IPS-18c (cell line): ENCODE measurements at regions not wholly inside any gene's neighbourhood (a gene's known extent, or its start where the extent isn't known, plus 50 kb on each side); places are given as distances from the start of the nearest gene placed in this dataset.
"Not testable (repeated sequence)": the region's sequence is repeated elsewhere in the genome, so short reads cannot be mapped to it uniquely, and the experiment has no call there.

Source experiments
- H3K4me3 ChIP-seq: 2 replicates; pipeline ENCODE4 v1.7.0; 2013; ENCODE audit warnings: low read depth, mild to moderate bottlenecking, low read length, moderate library complexity; ENCODE audit not compliant: insufficient read depth
- H3K9me3 ChIP-seq: one replicate; pipeline ENCODE4 v1.6.1; 2013; ENCODE audit warnings: mild to moderate bottlenecking, low read length, moderate library complexity; ENCODE audit not compliant: control insufficient read depth, insufficient read depth

DNA sequence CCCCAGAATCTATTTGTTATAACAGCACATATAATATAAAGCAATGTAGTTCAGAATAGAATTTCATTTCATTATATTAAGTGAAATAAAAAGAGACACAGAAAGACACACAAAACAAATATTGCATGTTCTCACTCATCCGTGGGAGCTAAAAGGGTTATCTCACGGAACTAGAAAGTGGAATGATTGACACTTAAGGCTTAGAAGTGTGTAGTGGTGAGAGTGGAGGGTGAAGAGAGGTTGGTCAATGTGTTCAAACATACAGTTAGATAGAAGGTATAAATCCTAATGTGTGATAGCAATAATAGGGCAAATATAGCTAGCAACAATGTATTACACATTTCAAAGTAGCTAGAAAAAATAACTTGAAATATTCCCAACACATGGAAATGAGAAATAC is 1001.7 kb upstream of the TMPRSS15 start:
- Histone ChIP-seq H3K9me3 (no peaks in the 10 kb centered on the region), H3K4me3 (no peak overlapping the region)

DNA sequence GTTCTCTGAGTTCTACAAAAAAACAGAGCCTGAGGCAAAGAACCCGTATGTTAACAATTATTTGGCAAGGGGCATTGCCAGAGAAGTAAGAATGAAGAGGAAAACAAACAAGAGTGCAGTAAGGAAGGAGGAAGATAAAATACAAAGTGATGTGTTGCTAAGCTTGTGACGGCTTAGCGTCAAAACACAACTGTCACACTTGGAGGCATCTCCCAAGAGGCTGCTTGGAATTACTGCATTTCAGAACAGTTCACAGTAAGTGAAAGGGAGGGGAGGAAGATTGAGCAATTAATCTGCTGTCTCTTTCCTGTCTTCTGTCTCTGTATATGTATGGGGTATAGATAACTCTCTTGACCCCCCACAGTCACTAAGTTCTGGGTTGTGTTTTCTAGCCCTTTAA is 1017.0 kb upstream of the TMPRSS15 start:
- Histone ChIP-seq H3K9me3 (no peaks in the 10 kb centered on the region), H3K4me3 (no peak overlapping the region)

DNA sequence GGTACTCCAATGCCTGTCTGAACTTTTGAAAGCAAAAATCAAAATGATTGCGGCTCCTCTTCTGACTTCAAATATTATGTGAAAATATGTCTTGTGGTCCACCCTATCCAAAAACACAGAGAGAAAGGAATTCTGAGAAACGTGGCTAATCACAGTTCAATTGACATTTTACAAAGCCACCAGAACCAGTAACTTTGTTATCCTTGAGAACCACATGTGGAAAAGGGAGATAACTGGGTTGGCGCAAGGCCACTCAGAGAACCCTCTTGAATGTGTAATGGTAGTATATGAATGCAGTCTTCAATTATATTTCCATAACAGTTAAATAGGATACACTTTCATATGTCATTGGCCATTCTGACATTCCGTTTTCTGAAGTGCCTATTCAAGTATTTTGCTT is 1030.0 kb upstream of the TMPRSS15 start:
- H3K4me3 ChIP-seq: no peak overlapping the region
- no peaks in the 10 kb centered on the region for H3K9me3 ChIP-seq

DNA sequence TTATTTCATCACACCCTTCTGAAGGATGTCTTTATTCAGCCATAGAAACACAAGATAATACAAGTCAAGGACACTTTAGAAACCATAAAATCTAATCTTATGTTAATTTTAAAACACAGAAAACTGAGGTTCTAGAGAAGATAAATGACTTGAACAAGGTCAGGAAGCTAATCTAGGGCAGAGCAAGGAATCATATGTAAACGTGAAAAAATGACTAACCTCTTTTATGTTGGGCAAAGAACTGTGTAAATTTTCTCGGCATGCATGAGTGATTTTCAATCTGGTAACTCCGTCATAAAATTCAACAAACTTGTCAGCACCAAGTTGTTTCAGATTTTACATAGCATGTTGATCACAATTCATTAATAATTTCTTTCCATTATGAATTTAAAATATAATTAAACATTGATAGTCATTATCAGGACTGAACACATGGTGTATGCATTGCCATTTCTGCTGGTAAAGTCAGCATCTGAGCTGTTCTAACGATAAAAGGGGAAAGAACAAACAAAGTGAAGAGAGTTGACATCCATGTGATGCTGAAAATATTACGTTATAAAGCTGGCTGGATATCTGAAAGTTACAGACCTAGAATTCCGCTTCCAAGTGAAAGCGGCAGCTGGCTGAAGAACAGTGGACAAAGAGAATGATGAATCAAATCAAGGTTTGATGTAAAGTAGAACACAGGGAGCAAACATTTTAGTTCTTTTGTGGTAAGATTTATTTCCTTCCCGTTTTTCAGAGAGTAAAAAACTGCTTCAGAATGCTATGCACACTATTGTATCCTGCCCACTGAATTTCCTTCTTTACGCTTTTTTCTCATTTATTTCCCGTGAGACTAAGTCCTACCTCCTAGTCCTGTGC is 1037.4 kb upstream of the TMPRSS15 start:
- Histone ChIP-seq H3K4me3 (no peak overlapping the region), H3K9me3 (no peaks in the 10 kb centered on the region)

DNA sequence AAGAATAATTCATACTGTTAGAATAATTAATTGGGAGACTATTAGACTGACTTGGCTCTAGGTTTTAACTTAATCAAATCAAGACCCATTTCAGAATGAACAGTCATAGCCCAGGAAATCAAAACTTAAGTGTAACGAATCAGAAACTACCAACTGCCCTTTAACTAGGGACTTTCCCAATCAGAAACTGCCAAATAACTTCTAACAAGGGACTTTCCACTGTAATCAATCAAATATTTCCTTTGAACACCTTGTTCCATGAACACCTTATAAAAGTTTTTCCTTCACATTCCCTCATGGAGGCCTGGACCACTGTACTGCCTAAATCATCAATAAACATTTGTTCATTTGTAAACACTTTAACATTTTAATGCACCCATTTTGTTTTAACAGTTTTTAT is 1054.7 kb upstream of the TMPRSS15 start:
- H3K9me3 ChIP-seq: no peaks in the 10 kb centered on the region
- no peak overlapping the region for H3K4me3 ChIP-seq

DNA sequence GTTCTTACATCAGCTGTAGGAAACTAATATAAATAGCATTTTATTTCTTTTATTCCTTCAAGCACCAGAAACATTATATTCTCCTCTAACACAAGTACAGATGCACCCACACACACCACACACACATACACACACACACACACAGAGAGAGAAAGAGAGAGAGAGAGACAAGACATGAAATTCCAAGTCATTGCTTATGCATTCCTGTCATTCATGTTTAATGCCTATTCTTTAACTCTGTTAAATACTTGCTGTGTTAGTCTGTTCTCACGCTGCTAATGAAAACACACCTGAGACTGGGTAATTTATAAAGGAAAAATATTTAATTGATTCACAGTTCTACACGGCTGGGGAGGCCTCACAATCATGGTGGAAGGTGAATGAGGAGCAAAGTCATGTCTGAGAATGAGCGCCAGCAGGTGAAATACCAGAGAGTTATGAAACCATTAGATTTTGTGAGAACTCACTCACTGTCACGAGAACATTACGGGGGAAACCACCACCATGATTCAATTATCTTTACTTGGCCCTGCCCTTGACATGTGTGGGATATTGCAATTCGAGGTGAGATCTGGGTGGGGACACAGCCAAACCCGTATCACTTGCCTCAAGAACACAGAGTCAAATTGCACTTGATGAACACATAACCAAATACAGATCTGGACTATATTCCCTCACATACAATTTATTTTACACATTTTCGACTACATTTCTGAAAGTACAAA is 1058.1 kb upstream of the TMPRSS15 start:
- no peaks in the 10 kb centered on the region for H3K9me3 ChIP-seq
- H3K4me3 ChIP-seq: no peak overlapping the region

DNA sequence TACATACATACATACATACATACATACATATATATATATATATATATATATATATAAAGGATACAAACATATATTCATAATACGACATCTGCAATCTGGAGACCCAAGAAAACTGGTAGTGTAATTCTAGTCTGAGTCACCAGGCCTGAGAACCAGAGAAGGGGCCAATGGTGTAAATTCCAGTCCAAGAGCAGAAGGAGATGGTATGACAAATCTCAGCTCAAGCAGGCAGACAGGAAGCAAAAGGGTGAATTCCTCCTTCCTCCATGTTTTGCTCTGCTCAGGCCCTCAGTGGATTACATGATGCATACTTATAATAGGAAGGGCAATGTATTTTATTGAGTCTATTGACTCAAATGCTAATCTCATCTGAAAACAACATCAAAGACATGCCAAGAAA is 1060.4 kb upstream of the TMPRSS15 start:
- no peak overlapping the region for H3K4me3 ChIP-seq
- no peaks in the 10 kb centered on the region for H3K9me3 ChIP-seq

DNA sequence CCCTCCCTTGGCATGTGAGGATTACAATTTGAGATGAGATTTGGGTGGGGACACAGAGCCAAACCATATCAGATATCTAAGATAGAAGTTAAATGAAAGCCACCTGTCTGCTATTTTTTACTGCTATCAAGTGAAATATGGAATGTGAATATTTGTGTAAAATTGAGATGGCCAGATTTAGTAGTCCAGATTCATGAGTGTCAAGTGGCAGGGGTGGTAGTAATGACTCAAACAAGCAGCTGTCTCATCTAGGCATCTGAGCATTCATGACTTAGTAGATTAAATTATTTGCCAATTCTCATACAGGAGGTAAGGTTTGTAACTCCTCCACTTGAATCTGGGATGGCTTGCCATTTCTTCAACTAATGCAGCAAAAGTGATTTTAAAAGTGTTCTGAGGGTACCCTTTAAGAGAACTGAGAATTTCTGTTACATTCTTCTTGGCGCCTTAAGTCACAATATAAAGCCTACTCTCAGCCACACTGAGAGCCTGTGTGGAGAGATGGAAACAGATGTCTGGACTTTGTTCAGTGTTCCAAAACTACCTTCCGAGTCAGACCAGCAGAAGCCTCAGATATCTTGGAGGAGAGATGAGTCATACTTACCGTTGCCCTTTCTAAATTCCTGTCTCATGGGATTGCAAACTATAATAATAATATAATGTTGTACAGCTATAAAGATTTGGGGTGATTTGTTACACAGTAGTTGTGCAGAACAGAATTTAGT is 1065.6 kb upstream of the TMPRSS15 start:
- no peaks in the 10 kb centered on the region for H3K9me3 ChIP-seq
- no peak overlapping the region for H3K4me3 ChIP-seq

DNA sequence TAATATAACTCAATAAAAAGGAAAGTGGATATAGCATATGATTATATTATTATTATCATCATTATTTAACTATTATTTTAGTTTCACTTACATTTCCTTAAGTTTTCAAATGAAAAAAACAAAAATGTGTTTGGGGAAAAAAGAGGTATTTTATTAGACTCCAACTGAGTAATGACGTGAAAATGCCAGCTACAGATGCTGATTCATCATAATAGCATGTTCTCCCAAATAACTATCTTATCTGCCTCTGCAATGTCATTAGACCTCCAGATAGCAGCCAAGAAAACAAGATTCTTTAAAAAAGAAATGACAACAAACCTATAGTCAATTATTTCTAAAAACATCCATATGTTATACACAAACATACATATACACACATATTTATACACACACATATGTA is 1071.9 kb upstream of the TMPRSS15 start:
- Histone ChIP-seq H3K4me3 (no peak overlapping the region), H3K9me3 (no peaks in the 10 kb centered on the region)

DNA sequence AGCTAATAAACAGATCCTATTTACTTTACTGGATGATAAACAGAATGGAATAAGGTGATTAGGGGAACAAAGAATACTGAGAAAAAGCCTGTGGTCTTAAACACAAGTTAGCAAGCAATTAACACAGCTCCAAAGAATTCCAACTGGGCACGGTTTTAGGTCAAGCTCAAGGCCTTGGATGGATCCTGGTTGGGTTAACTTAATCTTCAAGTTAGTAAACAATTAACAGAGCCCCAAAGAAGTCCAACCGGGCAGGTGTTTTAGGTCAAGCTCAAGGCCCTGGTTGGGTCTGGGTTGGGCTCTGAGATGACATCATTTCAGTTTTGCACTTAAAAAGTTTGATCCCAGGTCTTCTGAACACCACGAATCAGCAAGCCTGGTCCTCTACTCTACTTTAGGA is 1086.3 kb upstream of the TMPRSS15 start:
- Histone ChIP-seq H3K4me3 (no peak overlapping the region), H3K9me3 (no peaks in the 10 kb centered on the region)

DNA sequence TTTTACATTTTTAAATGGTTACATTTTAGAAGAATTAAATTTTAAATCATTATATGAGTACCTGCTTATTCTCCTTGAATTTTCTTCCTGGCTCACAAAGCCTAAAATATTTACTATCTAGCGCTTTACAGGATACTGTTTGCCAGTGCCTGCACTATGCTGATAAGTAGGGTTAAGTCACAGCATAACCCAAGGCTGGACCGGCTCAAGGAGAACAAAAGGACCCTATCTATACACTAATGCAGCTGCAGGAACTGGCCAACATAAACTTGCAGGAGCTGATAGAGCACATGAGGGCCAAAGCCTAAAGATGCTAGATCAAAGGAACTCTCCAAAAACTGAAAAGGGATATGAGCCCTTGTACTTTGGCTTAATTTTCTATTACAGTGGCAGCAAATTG is 1086.9 kb upstream of the TMPRSS15 start:
- no peak overlapping the region for H3K4me3 ChIP-seq
- no peaks in the 10 kb centered on the region for H3K9me3 ChIP-seq

DNA sequence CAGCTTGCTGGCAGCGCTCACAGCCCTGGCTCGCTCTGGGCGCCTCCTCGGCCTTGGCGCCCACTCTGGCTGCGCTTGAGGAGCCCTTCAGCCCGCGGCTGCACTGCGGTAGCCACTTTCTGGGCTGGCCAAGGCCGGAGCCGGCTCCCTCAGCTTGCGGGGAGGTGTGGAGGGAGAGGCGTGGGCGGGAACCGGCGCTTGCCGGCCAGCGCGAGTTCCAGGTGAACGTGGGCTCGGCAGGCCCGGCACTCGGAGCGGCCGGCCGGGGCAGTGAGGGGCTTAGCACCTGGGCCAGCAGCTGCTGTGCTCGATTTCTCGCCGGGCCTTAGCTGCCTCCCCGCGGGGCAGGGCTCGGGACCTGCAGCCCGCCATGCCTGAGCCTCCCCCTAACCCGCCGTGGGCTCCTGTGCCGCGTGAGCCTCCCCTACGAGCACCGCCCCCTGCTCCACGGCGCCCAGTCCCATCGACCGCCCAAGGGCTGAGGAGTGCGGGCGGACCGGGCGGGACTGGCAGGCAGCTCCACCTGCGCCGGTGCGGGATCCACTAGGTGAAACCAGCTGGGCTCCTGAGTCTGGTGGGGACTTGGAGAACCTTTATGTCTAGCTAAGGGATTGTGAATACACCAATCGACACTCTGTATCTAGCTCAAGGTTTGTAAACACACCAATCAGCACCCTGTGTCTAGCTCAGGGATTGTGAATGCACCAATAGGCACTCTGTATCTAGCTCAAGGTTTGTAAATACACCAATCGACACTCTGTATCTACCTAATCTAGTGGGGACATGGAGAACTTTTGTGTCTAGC is 1090.1 kb upstream of the TMPRSS15 start:
- H3K9me3 ChIP-seq: not testable (repeated sequence)

DNA sequence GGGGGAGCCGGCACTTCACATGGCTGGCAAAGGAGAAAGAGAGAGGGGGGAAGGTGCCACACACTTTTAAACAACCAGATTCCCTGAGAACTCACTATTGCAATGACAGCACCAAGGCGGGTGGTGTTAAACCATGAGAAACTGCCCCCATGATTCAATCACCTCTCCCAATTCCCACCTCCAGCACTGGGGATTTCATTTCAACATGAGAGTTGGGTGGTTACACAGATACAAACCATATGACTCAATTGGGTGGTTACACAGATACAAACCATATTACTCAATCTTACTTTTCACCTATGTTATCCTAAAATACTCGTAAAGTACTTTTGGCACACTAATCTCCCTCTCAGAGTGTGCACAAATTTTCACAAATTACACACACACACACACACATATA is 1097.5 kb upstream of the TMPRSS15 start:
- no peaks in the 10 kb centered on the region for H3K9me3 ChIP-seq
- H3K4me3 ChIP-seq: no peak overlapping the region

More for the DNA sequence above, 1090.1 kb upstream of the TMPRSS15 start:
- not testable (repeated sequence) for H3K4me3 ChIP-seq

DNA sequence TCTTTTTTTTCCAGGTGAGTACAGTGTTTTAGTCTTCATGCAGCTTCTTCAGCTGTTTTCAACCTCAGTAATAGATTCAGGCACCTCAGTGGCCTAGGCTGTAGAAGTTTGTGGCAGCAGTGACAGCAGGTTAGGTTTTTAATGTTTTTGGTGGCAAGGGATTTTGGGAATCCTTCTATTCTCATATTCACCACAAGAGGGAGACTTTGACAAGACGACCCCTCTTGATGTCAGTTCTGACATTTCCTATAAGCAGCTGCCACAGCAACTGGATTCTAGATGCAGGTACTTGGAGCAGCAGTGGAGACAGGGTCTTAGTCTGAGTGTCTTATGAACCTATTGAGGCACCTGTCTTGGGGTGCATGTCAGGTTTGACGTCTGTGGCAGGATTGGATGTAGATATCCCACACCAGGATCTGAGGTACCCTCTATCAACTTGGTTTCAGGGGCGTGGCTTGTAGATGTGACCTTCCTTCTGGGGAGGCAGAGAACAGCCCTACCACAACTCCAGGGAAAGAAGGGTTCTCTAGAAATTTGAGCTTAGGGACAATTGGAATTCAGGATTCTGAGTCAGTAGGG is 1104.2 kb upstream of the TMPRSS15 start:
- H3K9me3 ChIP-seq: no peaks in the 10 kb centered on the region
- no peak overlapping the region for H3K4me3 ChIP-seq

DNA sequence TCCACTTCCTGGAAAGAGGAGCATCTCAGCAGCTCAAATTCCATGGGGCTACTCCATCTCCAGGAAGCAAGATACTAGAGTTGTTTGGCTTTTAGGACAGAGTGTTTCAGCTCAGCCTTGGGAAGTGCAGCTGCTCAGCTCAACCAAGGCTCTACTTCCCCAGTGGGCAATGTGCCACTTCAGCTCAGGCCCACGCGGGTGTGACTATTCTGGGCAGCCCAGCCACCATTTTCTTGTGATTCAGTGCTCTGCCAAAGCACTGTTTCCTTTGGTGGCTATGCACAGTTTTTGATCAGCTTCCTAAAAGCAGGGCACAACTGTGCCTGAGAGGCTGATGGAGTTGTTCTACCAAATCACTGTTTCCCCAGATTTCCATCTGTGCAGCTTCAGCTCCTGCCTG is 1104.9 kb upstream of the TMPRSS15 start:
- H3K4me3 ChIP-seq: no peak overlapping the region

DNA sequence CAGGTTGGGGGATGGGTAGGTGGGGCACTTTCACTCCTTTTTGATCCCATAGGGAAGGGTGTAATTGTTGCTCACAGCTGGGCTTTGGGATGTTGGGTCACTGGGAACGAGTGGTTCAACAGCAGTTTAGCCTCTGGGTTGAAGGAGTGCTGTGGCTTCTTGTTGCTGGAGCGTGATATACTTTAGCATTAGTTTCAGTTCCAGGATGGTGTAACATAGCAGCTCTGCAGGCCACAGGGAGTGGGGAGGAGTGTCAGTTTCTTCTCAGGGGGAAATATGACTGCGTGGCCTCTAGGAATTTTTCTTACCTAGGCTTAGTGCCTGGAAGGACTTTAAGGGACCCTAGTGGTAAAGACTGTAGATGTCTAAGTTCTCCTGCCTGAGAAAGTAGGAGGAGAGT is 1105.3 kb upstream of the TMPRSS15 start:
- Histone ChIP-seq H3K9me3 (no peaks in the 10 kb centered on the region), H3K4me3 (no peak overlapping the region)

More for the DNA sequence above, 1104.9 kb upstream of the TMPRSS15 start:
- no peaks in the 10 kb centered on the region for H3K9me3 ChIP-seq

DNA sequence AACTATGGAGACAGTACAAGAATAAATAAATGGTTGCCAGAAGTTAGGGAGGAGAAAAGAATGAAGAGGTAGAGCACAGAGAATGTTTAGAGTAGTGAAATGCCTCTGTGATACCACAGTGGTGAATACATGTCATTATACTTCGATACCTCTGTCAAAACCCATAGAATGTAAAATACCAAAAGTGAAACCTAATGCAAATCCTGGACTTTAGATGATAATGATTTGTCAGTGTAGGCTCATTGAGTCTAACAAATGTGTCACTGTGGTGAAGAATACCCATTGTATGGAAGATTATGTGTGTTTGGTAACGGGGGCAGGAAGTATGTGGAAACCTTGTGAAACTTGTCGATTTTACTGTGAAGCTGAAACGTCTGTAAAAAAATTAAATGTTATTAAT is 1106.5 kb upstream of the TMPRSS15 start:
- H3K9me3 ChIP-seq: no peaks in the 10 kb centered on the region
- H3K4me3 ChIP-seq: no peak overlapping the region
